ENCODE measurements at regions not wholly inside any gene's neighbourhood (a gene's known extent, or its start where the extent isn't known, plus 50 kb on each side); places are given as distances from the start of the nearest gene placed in this dataset.

DNA sequence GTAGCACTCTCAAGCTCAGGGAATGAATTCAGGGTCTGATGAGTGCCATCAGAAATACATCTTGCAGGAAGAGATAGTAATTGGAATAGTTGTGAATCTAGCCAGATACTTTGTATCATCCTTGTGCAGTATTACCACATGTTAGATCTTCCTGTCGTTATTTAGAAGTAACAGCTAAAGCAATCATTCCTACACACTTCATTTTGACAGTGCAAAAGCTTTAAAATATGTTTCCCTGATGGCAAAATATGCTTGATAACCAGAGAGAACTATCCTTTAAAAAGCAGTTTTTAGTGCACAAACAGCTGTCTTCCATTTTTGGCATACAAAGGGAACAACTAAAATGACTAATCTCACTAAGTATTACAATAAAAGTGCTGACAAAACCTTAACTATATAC, 149.5 kb upstream of the SLC38A2 start:
- Histone ChIP-seq H2AK5ac (ENCODE audit: low read depth, low read length) (no peak overlapping the region), H3K27me3 (replicated peaks in 1 of 4; ENCODE audit: control insufficient read depth in 3 of 4, extremely low read depth in 1 of 4, insufficient read depth in 3 of 4, low read length in 3 of 4) (no peaks in the 10 kb centered on the region), H4K5ac (ENCODE audit: insufficient read length, low read depth, low read length) (no peak overlapping the region), H2BK120ac (replicated peaks; ENCODE audit: low read depth, low read length) (no peak overlapping the region), H2BK5ac (ENCODE audit: low read depth, low read length) (no peak overlapping the region), H3K14ac (ENCODE audit: insufficient read length) (no peak overlapping the region), H3K9me3 (ENCODE audit: insufficient read depth in 2 of 2, low read depth in 1 of 2, low read length in 1 of 2) (no peaks in the 10 kb centered on the region), H3K23ac (ENCODE audit: insufficient read length) (no peak overlapping the region), H3K79me1 (ENCODE audit: low read depth, low read length) (no peaks in the 10 kb centered on the region), H3K4me1 (replicated peaks in 1 of 4; ENCODE audit: control insufficient read depth in 3 of 4, insufficient read depth in 4 of 4, low read length in 3 of 4) (peaks cover 0 to 3% (median 0%) of the 10 kb centered on the region in 4 experiments; a peak in 1 of 7 replicates), H3K18ac (ENCODE audit: extremely low read depth, low read length) (no peak overlapping the region), H3K9ac (replicated peaks in 1 of 4; ENCODE audit: extremely low read depth in 1 of 4, low read depth in 3 of 4, low read length in 3 of 4) (no peak overlapping the region), H3K4ac (replicated peaks; ENCODE audit: insufficient read length, low read depth, low read length) (no peak overlapping the region), H3K27ac (ENCODE audit: low read depth, low read length) (no peak overlapping the region), H3K36me3 (ENCODE audit: control insufficient read depth in 2 of 4, insufficient read depth in 4 of 4, low read length in 3 of 4) (no peaks in the 10 kb centered on the region), H3K23me2 (ENCODE audit: low read depth, low read length) (no peaks in the 10 kb centered on the region), H2AFZ (ENCODE audit: low read length) (no peak overlapping the region), H4K8ac (ENCODE audit: extremely low read depth, insufficient read depth, low read length) (no peak overlapping the region), H3K4me2 (ENCODE audit: insufficient read depth in 1 of 2, low read depth in 2 of 2, low read length in 2 of 2) (no peak overlapping the region), H2BK20ac (ENCODE audit: low read length) (no peak overlapping the region), H2BK15ac (ENCODE audit: low read length) (no peak overlapping the region), H4K91ac (replicated peaks; ENCODE audit: insufficient read length, low read length) (no peak overlapping the region), H4K20me1 (replicated peaks in 1 of 2; ENCODE audit: control insufficient read depth in 1 of 2, insufficient read depth in 2 of 2, low read length in 2 of 2) (no peaks in the 10 kb centered on the region), H3K79me2 (ENCODE audit: control insufficient read depth in 1 of 2, insufficient read depth in 2 of 2, low read length in 2 of 2) (no peaks in the 10 kb centered on the region), H2BK12ac (ENCODE audit: low read depth, low read length) (no peak overlapping the region), H3K56ac (replicated peaks; ENCODE audit: insufficient read length, low read depth, low read length) (no peak overlapping the region), H3K4me3 (ENCODE audit: extremely low read depth in 1 of 4, insufficient read depth in 2 of 4, low read depth in 3 of 4, low read length in 4 of 4) (no peak overlapping the region)
- ChIA-PET CTCF (ENCODE audit: partially characterized antibody) (no interaction called here), POLR2A (ENCODE audit: partially characterized antibody) (no interaction called here)
- 94% methylated on average over 1 of the region's 1 CpG; no CpG with 5 or more reads in 1 of the 2 experiments for WGBS, 2 experiments (ENCODE audit: extremely low coverage in 1 of 2, insufficient coverage in 1 of 2, insufficient read length in 1 of 2, insufficient replicate concordance in 2 of 2, low coverage in 1 of 2, low lambda C conversion rate in 2 of 2, missing lambda C conversion rate in 1 of 2)
- TF ChIP-seq NRF1 (IDR thresholded peaks at IDR 0.05; ENCODE audit: low read depth, low read length) (no peak), SP1 (IDR thresholded peaks at IDR 0.05; ENCODE audit: low read depth, low read length) (no peak)
- FAIRE-seq (no peak), DNase-seq (ENCODE audit: low read depth in 1 of 2, low spot score in 2 of 2) (no peak)
